IPS DF 4.7 (cell line): ENCODE measurements at regions not wholly inside any gene's neighbourhood (a gene's known extent, or its start where the extent isn't known, plus 50 kb on each side); places are given as distances from the start of the nearest gene placed in this dataset.
"Not testable (repeated sequence)": the region's sequence is repeated elsewhere in the genome, so short reads cannot be mapped to it uniquely, and the experiment has no call there.

Experiments
- DNase-seq: peaks from one replicate; pipeline ENCODE4 v3.0.0-alpha.2; 2013; ENCODE audit warnings: low spot score; ENCODE audit errors: extremely low read depth

DNA sequence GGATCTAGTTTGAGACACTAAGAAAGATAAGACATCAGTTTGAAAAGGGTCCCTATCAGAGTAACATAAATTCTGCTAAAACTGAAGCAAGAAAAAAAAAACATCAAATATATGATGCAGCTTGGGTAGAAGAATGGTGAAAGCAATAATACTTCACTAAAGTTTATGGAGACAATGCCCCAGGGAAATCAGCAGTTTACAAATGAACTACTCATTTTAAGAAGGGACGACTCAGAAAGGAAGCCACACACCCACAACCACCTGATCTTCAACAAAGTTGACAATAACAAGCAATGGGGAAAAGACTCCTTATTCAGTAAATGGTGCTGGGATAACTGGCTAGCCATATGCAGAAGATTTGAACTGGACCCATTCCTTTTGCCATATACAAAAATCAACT is 143.5 kb downstream of the TPBG start:
- DNase-seq, result no peak

DNA sequence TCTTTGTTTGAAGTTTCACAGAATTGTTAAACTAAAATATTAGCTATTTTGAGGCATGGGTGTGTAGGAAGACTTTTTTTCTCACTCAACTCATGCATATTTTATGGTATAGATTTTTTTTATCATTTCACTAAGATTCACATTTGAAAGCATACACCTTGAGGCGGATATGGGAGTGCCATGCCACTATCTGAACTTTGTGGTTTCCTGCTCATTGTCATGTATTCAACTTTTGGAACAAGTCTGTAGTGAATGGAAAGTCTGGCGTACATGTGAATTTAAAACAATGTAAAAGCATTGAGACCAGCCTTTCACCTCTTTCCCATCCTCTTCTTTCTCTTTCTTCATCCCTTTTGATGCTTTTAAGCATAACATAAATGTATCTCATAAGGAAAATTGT is 147.9 kb downstream of the TPBG start:
- DNase-seq, result no peak

DNA sequence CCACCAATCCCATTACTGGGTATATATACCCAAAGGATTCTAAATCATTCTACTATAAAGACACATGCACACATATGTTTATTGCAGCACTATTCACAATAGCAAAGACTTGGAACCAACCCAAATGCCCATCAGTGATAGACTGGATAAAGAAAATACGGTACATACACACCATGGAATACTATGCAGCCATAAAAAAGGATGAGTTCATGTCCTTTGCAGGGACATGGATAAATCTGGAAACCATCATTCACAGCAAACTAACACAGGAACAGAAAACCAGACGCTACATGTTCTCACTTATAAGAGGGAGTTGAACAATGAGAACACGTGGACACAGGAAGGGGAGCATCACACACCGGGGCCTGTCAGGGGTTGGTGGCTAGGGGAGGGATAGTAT is 154.3 kb downstream of the TPBG start:
- DNase-seq, result not testable (repeated sequence)

GRCh38 chr6:82521369-82521768 is 157.8 kb downstream of the TPBG start:
- DNase-seq, result no peak

DNA sequence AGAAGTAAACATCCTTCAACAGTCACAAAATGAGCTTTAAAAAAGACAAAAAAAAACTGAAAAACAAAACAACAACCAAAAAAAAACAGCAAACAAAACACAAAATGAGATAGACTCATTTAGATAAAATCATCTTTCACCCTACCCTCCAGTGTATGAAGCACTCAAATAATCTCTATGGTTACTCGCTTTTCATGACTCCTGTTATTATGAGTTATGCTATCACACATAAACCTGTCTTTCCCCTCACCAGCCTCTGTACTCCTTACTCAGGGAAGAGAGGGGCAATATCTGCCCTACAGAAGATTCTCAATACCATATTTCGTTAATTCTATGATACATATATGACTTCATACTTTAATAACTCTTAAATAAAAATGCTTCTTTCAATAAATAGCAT is 158.2 kb downstream of the TPBG start:
- no peak for DNase-seq

GRCh38 chr6:82524031-82524430 is 160.4 kb downstream of the TPBG start:
- no peak for DNase-seq

DNA sequence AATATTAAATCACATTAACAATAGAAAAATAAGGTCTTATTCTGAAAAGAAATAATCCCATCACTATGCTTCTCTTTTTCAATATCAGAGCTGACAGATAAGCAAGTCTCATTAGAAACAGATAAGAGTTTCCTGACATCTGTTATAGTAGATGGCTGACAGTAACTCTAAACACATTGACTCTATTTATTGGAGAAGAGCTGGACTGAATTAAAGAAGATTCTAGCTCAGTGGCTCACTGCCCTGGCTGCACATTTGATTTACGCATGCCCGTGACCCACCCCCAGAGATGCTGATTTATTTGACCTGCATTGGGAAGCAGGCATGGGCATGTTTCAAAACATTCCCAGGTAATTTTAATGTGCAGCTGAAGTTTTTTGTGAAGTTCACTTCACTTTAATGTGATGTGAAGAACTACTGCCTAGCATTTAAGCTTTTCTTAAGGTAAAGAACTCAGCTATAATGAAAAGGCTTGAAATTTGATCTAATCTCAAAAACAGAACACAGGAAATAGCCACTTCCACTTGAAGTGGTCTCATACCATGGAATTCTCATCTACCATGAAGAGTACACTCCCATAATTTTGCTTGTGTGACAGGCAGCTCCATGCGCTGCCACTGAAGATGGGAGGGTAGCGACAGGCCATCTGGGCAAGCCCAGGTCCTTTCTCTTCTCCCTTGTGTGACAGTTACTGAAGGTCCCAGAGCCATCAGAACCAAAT is 162.3 kb downstream of the TPBG start:
- DNase-seq, result no peak

- not testable (repeated sequence) for DNase-seq
Measured at GRCh38 chr6:82529960-82530460, 166.4 kb downstream of the TPBG start.

DNA sequence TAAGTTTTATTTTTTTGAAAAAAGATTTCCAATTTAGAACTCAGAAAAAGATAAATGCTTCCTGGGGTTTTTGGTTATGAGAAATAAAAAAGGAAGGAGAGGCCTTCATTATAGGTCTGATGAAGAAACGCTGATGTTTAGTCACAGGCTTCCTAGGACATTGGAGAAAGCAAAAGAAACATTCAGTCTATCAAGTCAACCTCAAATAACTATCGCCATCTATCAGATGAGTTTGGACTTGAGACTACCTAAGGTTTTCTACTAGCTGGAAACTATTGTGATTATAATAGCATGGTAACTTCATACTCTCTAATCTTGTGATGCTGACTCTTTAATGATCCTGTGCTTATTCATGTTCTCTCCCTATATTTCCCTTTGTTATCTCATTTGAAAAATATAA is 171.3 kb downstream of the TPBG start:
- no peak for DNase-seq

DNA sequence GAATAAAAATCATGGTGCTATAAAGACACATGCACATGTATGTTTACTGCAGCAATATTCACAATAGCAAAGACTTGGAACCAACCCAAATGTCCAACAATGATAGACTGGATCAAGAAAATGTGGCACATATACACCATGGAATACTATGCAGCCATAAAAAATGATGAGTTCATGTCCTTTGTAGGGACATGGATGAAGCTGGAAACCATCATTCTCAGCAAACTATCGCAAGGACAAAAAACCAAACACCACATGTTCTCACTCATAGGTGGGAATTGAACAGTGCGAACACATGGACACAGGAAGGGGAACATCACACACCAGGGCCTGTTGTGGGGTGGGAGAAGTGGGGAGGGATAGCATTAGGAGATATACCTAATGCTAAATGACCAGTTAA is 185.9 kb downstream of the TPBG start:
- DNase-seq, result not testable (repeated sequence)

GRCh38 chr6:82551311-82551710 is 187.7 kb downstream of the TPBG start:
- not testable (repeated sequence) for DNase-seq

DNA sequence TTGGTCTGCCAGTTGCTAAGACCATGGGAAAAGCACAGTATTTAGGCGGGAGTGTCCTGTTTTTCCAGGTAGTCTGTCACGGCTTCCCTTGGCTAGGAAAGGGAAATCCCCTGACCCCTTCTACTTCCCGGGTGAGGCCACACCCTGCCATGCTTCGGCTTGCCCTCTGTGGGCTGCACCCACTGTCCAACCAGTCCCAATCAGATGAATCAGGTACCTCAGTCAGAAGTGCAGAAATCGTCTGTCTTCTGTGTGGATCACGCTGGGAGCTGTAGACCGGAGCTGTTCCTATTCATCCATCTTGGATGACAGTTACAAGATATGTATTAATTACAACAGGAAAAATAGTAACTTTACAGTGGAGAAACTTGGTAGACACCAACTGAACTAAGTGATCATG is 188.2 kb downstream of the TPBG start:
- DNase-seq, result no peak

DNA sequence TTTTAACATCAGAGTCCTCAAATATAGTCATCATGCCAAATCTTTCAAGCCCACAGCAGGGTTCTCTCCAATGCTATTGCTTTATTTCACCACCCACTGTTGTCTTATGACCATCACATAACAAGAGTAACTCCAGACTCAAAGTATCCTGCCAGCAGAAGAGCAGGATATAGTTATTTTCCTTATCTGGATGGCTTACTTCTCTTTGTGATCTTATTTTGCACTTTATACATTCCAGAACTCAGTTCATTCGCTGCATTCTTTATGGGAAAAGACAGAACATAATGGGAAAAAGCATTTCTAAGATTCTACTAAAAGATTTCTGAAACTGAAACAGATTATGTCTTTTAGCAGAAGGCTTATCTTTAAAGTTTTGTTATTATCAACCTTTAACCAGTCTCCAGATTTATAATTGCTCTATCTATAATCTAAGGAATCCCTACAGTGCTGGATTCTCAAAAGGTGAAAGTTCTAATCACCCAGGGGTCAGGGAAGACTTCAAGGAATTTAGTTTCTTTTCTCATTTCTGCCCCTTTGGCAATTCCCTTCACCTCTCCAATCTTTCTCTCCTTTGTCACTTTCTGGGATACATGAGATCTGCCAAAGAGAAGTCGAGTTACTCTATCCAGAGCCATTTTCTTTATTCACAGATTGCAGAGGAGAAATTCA is 190.4 kb downstream of the TPBG start:
- no peak for DNase-seq

DNA sequence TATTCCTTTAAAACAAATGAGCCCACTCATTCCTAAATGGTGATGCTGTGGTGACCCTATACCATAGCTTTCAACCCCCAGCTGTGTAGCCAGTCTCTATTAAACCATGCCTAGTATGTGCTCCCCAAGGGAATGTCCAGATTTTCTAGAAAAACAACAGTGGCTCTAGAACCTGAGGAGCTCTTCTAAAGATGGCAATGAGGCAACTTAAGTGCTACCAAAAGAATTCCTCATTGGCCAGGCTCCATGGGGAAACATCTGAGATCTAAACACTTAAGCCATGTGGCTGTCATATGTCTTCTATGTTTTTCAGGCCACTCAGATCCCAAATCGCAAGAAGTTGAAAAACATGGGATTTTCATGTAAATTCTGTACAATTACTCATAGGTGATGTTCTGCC is 191.0 kb downstream of the TPBG start:
- no peak for DNase-seq

- DNase-seq, result no peak
Measured at GRCh38 chr6:82555801-82556200, 192.2 kb downstream of the TPBG start.

DNA sequence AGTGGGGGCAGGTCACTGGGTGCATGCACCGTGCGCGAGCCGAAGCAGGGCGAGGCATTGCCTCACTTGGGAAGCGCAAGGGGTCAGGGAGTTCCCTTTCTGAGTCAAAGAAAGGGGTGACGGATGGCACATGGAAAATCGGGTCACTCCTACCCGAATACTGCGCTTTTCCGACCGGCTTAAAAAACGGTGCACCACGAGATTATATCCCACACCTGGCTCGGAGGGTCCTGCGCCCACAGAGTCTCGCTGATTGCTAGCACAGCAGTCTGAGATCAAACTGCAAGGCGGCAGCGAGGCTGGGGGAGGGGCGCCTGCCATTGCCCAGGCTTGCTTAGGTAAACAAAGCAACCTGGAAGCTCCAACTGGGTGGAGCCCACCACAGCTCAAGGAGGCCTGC is 194.9 kb downstream of the TPBG start:
- DNase-seq, result not testable (repeated sequence)

GRCh38 chr6:82567621-82568020 is 204.0 kb downstream of the TPBG start:
- DNase-seq, result no peak

GRCh38 chr6:82568290-82568993 is 204.8 kb downstream of the TPBG start:
- DNase-seq, result no peak

DNA sequence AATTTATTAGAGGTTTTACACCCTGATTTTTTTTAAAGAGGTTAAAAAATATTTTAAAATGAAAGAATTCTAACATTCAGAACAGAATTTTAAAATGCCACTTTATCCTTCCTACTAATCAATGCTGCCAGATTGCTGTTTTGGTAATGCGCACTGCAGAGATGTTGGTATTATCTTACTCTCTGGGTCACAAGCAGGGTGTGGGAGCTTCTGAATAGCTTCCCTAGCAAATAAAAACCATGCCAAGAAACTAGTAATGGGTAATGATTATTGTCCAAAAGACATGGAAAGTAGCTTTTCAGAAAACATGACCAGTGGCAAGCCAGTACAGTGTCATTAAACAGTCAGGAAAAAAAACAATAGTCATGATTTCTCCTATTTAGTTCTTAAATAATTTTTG is 205.4 kb downstream of the TPBG start:
- no peak for DNase-seq

- no peak for DNase-seq
Measured at GRCh38 chr6:82570083-82570482, 206.5 kb downstream of the TPBG start.

GRCh38 chr6:82571455-82571854 is 207.8 kb downstream of the TPBG start:
- DNase-seq, result no peak

DNA sequence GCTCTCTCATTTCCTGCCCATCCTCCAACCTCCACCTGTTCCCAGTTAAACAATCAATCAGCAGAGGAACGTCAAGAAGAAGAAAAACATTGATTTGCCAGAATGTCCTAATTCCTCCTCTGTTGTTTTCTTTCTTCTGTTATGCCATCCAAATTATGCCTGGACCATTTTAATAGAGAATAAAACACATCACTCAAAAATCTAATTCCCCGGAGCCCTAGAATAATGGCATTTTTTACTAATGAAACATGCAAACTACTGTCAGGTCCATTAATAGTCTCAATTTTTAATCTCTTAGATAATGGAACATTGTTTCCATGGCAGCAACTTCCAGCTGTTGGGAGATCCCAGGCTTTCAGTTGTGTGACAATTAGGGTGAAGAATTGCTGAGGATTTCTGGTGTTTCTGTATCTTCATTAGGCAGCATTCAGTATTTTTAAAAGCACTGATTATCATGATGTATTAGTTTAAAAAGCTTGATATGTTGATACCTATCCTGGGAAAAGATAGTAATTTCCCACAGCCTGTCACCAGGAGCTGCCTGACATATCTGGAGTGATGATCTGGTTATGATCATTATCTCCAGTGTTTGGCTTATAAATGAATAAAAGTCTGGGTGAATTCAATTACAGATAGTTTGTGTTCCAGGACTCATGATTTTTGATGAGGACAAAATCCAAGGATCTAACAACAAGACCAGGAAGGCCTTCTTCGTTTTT is 209.8 kb downstream of the TPBG start:
- DNase-seq, result no peak
